ENCODE measurements at regions not wholly inside any gene's neighbourhood (a gene's known extent, or its start where the extent isn't known, plus 50 kb on each side); places are given as distances from the start of the nearest gene placed in this dataset.

GRCh38 chr2:84293791-84294380 lies 165.2 kb downstream of the SUCLG1 start:
- Histone ChIP-seq H3K9me1 (ENCODE audit: control insufficient read depth, extremely low read depth, insufficient read depth, low read length) (no peaks in the 10 kb centered on the region), H3K36me3 (ENCODE audit: control insufficient read depth in 2 of 2, extremely low read depth in 1 of 2, insufficient read depth in 2 of 2, low read length in 2 of 2) (no peaks in the 10 kb centered on the region), H2AFZ (ENCODE audit: control insufficient read depth, low read length) (no peak overlapping the region), H3K79me2 (ENCODE audit: control insufficient read depth, insufficient read depth, low read length) (no peaks in the 10 kb centered on the region), H3K9me3 (ENCODE audit: control insufficient read depth, low read depth, low read length) (no peaks in the 10 kb centered on the region), H3K27me3 (ENCODE audit: control insufficient read depth, extremely low read depth, insufficient read depth, low read length) (no peaks in the 10 kb centered on the region), H3K4me1 (ENCODE audit: control insufficient read depth, extremely low read depth, insufficient read depth, low read length) (peaks cover 18% of the 10 kb centered on the region), H3K4me3 (ENCODE audit: control insufficient read depth in 2 of 3, extremely low read depth in 1 of 3, insufficient read depth in 2 of 3, low read depth in 1 of 3, low read length in 3 of 3) (no peak overlapping the region), H3K27ac (ENCODE audit: control insufficient read depth, insufficient read depth, low read length) (no peak overlapping the region), H4K20me1 (ENCODE audit: control insufficient read depth, extremely low read depth, insufficient read depth, low read length) (no peaks in the 10 kb centered on the region), H3K9ac (ENCODE audit: control insufficient read depth, extremely low read depth, insufficient read depth, low read length) (no peak overlapping the region), H3K4me2 (ENCODE audit: control insufficient read depth, extremely low read depth, insufficient read depth, low read depth, low read length) (no peak overlapping the region)
- DNase-seq (ENCODE audit: low read depth, low spot score) = no peak
- TF ChIP-seq EZH2 (IDR thresholded peaks at IDR 0.05; ENCODE audit: low read length) = no peak
- TF ChIP-seq, protein P1, sequence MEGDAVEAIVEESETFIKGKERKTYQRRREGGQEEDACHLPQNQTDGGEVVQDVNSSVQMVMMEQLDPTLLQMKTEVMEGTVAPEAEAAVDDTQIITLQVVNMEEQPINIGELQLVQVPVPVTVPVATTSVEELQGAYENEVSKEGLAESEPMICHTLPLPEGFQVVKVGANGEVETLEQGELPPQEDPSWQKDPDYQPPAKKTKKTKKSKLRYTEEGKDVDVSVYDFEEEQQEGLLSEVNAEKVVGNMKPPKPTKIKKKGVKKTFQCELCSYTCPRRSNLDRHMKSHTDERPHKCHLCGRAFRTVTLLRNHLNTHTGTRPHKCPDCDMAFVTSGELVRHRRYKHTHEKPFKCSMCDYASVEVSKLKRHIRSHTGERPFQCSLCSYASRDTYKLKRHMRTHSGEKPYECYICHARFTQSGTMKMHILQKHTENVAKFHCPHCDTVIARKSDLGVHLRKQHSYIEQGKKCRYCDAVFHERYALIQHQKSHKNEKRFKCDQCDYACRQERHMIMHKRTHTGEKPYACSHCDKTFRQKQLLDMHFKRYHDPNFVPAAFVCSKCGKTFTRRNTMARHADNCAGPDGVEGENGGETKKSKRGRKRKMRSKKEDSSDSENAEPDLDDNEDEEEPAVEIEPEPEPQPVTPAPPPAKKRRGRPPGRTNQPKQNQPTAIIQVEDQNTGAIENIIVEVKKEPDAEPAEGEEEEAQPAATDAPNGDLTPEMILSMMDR (optimal IDR thresholded peaks at IDR 0.05 in 1 of 3, IDR thresholded peaks at IDR 0.05 in 1 of 3, conservative IDR thresholded peaks at IDR 0.05 in 1 of 3; ENCODE audit: extremely low read depth in 1 of 3, insufficient read depth in 2 of 3, low read length in 3 of 3) = no peak
- no peak for FAIRE-seq
- dilution Hi-C loops (cut with MboI; ENCODE audit: extremely low pct_ligation_motif_present, low sequenced_read_pairs) = no loop called here

DNA sequence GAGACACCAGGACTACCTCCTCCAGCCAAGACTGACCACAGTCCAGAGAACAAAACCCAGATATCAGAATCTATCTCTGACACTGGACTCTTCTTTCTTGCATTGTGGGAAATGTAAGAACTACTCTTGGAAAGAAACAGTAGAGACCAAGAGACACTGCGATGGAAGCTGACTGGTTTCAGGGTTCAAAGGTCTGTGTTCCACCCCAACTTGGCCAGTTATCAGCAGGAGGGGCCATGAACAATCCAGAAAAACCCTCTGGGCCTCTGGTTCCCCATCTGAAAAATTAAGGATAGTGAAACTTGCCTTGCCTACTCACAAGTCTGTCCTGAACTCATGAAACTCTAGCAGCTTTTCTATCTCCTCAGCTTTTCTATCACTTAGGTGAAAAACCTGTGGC lies 166.5 kb downstream of the SUCLG1 start:
- Histone ChIP-seq H3K27ac (ENCODE audit: control insufficient read depth, insufficient read depth, low read length) (no peak overlapping the region), H3K4me2 (ENCODE audit: control insufficient read depth, extremely low read depth, insufficient read depth, low read depth, low read length) (no peak overlapping the region), H3K36me3 (ENCODE audit: control insufficient read depth in 2 of 2, extremely low read depth in 1 of 2, insufficient read depth in 2 of 2, low read length in 2 of 2) (no peaks in the 10 kb centered on the region), H2AFZ (ENCODE audit: control insufficient read depth, low read length) (no peak overlapping the region), H3K9ac (ENCODE audit: control insufficient read depth, extremely low read depth, insufficient read depth, low read length) (no peak overlapping the region), H3K27me3 (ENCODE audit: control insufficient read depth, extremely low read depth, insufficient read depth, low read length) (no peaks in the 10 kb centered on the region), H3K79me2 (ENCODE audit: control insufficient read depth, insufficient read depth, low read length) (no peaks in the 10 kb centered on the region), H3K9me3 (ENCODE audit: control insufficient read depth, low read depth, low read length) (no peaks in the 10 kb centered on the region), H3K9me1 (ENCODE audit: control insufficient read depth, extremely low read depth, insufficient read depth, low read length) (no peaks in the 10 kb centered on the region), H3K4me1 (ENCODE audit: control insufficient read depth, extremely low read depth, insufficient read depth, low read length) (peaks cover 11% of the 10 kb centered on the region), H4K20me1 (ENCODE audit: control insufficient read depth, extremely low read depth, insufficient read depth, low read length) (no peaks in the 10 kb centered on the region), H3K4me3 (ENCODE audit: control insufficient read depth in 2 of 3, extremely low read depth in 1 of 3, insufficient read depth in 2 of 3, low read depth in 1 of 3, low read length in 3 of 3) (no peak overlapping the region)
- DNase-seq (ENCODE audit: low read depth, low spot score) = no peak
- TF ChIP-seq EZH2 (IDR thresholded peaks at IDR 0.05; ENCODE audit: low read length) = no peak
- TF ChIP-seq, protein P1 (optimal IDR thresholded peaks at IDR 0.05 in 1 of 3, IDR thresholded peaks at IDR 0.05 in 1 of 3, conservative IDR thresholded peaks at IDR 0.05 in 1 of 3; ENCODE audit: extremely low read depth in 1 of 3, insufficient read depth in 2 of 3, low read length in 3 of 3) = no peak
- dilution Hi-C loops (cut with MboI; ENCODE audit: extremely low pct_ligation_motif_present, low sequenced_read_pairs) = no loop called here
- FAIRE-seq = no peak
